H9 (cell line): ENCODE measurements at regions not wholly inside any gene's neighbourhood (a gene's known extent, or its start where the extent isn't known, plus 50 kb on each side); places are given as distances from the start of the nearest gene placed in this dataset.

Source experiments
- DNase-seq: peaks from one replicate; pipeline ENCODE4 v3.0.0-alpha.2; 2017
- H2AFZ ChIP-seq: one replicate; pipeline ENCODE4 v1.6.1; 2013; ENCODE audit warnings: mild to moderate bottlenecking, low read length, control low read depth, moderate library complexity
- H2AK5ac ChIP-seq: 2 replicates; pipeline ENCODE4 v1.6.1; 2013; ENCODE audit warnings: low read length, control low read depth, mixed read lengths; ENCODE audit not compliant: insufficient read length
- H2BK120ac ChIP-seq: one replicate; pipeline ENCODE4 v1.6.1; 2013; ENCODE audit warnings: low read depth, mild to moderate bottlenecking, low read length, control low read depth, inconsistent platforms; ENCODE audit not compliant: poor library complexity, severe bottlenecking
- H2BK12ac ChIP-seq: 2 replicates; pipeline ENCODE4 v1.6.1; 2013; ENCODE audit warnings: low read length, control low read depth, mixed read lengths, low read depth; ENCODE audit not compliant: insufficient read length
- H2BK15ac ChIP-seq: 2 replicates; pipeline ENCODE4 v1.6.1; 2013; ENCODE audit warnings: low read depth, low read length, control low read depth
- H2BK20ac ChIP-seq: one replicate; pipeline ENCODE4 v1.6.1; 2013; ENCODE audit warnings: low read depth, mild to moderate bottlenecking, low read length, control low read depth, inconsistent platforms; ENCODE audit not compliant: poor library complexity, severe bottlenecking
- H2BK5ac ChIP-seq: 2 replicates; pipeline ENCODE4 v1.6.1; 2013; ENCODE audit warnings: low read length, control low read depth, mixed read lengths; ENCODE audit not compliant: insufficient read length
- H3K14ac ChIP-seq: 2 replicates; pipeline ENCODE4 v1.6.1; 2013; ENCODE audit warnings: low read length, control low read depth; ENCODE audit not compliant: insufficient read depth
- H3K18ac ChIP-seq: 2 replicates; pipeline ENCODE4 v1.6.1; 2013; ENCODE audit warnings: low read depth, mild to moderate bottlenecking, mixed read lengths, low read length, control low read depth; ENCODE audit not compliant: insufficient read length
- H3K23ac ChIP-seq: 2 replicates; pipeline ENCODE4 v1.6.1; 2013; ENCODE audit warnings: low read length, control low read depth, mixed read lengths, low read depth; ENCODE audit not compliant: insufficient read length
- H3K23me2 ChIP-seq: 2 replicates; pipeline ENCODE4 v1.6.1; 2013; ENCODE audit warnings: low read depth, mild to moderate bottlenecking, mixed read lengths, low read length, control low read depth; ENCODE audit not compliant: insufficient read length, poor library complexity, severe bottlenecking
- H3K27ac ChIP-seq: 2 replicates; pipeline ENCODE4 v1.5.1; 2013; ENCODE audit warnings: low read length, control low read depth, mixed read lengths, low read depth; ENCODE audit not compliant: insufficient read length
- H3K27me3 ChIP-seq: 2 replicates; pipeline ENCODE4 v1.6.1; 2013; ENCODE audit warnings: low read length, control low read depth, inconsistent platforms; ENCODE audit not compliant: insufficient read depth
- H3K4ac ChIP-seq: 2 replicates; pipeline ENCODE4 v1.6.1; 2013; ENCODE audit warnings: low read depth, mild to moderate bottlenecking, control low read depth, inconsistent platforms, low read length, moderate library complexity
- H3K4me1 ChIP-seq: 2 replicates; pipeline ENCODE4 v1.6.1; 2013; ENCODE audit warnings: low read length, control low read depth, inconsistent platforms; ENCODE audit not compliant: insufficient read depth
- H3K4me2 ChIP-seq: 2 replicates; pipeline ENCODE4 v1.6.1; 2013; ENCODE audit warnings: low read length, control low read depth, mixed read lengths; ENCODE audit not compliant: insufficient read length, insufficient read depth
- H3K56ac ChIP-seq: 2 replicates; pipeline ENCODE4 v1.6.1; 2013; ENCODE audit warnings: low read depth, mild to moderate bottlenecking, mixed read lengths, low read length, control low read depth; ENCODE audit not compliant: insufficient read length
- H3K79me1 ChIP-seq: 2 replicates; pipeline ENCODE4 v1.6.1; 2013; ENCODE audit warnings: low read depth, mild to moderate bottlenecking, moderate library complexity, low read length, control low read depth, inconsistent platforms; ENCODE audit not compliant: insufficient read depth, poor library complexity, severe bottlenecking
- H3K79me2 ChIP-seq: 2 replicates; pipeline ENCODE4 v1.6.1; 2013; ENCODE audit warnings: low read length, control low read depth, inconsistent platforms; ENCODE audit not compliant: insufficient read depth
- H3K9ac ChIP-seq: 2 replicates; pipeline ENCODE4 v1.6.1; 2013; ENCODE audit warnings: low read length, control low read depth, mixed read lengths; ENCODE audit not compliant: insufficient read length; ENCODE audit errors: extremely low read depth
- H3K9me3 ChIP-seq: one replicate; pipeline ENCODE4 v1.6.1; 2013; ENCODE audit warnings: low read depth, low read length, inconsistent platforms; ENCODE audit not compliant: control insufficient read depth
- H3T11ph ChIP-seq: one replicate; pipeline ENCODE4 v1.6.1; 2013; ENCODE audit warnings: mild to moderate bottlenecking, low read length, control low read depth, inconsistent platforms
- H4K20me1 ChIP-seq: one replicate; pipeline ENCODE4 v1.6.1; 2013; ENCODE audit not compliant: control insufficient read depth, insufficient read length, insufficient read depth
- H4K5ac ChIP-seq: 2 replicates; pipeline ENCODE4 v1.6.1; 2013; ENCODE audit warnings: low read depth, mild to moderate bottlenecking, mixed read lengths, low read length, control low read depth; ENCODE audit not compliant: insufficient read length
- H4K8ac ChIP-seq: replicated peaks from 2 replicates; pipeline ENCODE4 v1.6.1; 2013; ENCODE audit warnings: low read length, control low read depth, mixed read lengths, low read depth; ENCODE audit not compliant: insufficient read length
- H4K91ac ChIP-seq: 2 replicates; pipeline ENCODE4 v1.6.1; 2013; ENCODE audit warnings: low read depth, mild to moderate bottlenecking, moderate library complexity, mixed read lengths, low read length, control low read depth; ENCODE audit not compliant: insufficient read length
- H3K27ac Mint-ChIP-seq, 3 experiments: 2 replicates in 2 of 3; 3 replicates in 1 of 3; pipeline ENCODE4 v1.8.0; 2020 to 2021; ENCODE audit warnings: mixed read lengths in 3 of 3, mild to moderate bottlenecking in 1 of 3, moderate library complexity in 1 of 3
- H3K27me3 Mint-ChIP-seq: 2 replicates; pipeline ENCODE4 v1.8.0; 2021; ENCODE audit warnings: low read depth, mild to moderate bottlenecking, moderate library complexity, mixed read lengths
- H3K36me3 Mint-ChIP-seq, 3 experiments: 2 replicates in 2 of 3; 3 replicates in 1 of 3; pipeline ENCODE4 v1.8.0; 2020 to 2021; ENCODE audit warnings: low read depth in 3 of 3, mixed read lengths in 3 of 3; ENCODE audit not compliant: insufficient read depth in 1 of 3
- H3K4me1 Mint-ChIP-seq, 2 experiments: 2 replicates each; pipeline ENCODE4 v1.8.0; 2020; ENCODE audit warnings: mixed read lengths in 2 of 2
- H3K4me3 Mint-ChIP-seq, 2 experiments: 2 replicates in 1 of 2; 3 replicates in 1 of 2; pipeline ENCODE4 v1.8.0; 2020 to 2021; ENCODE audit warnings: mild to moderate bottlenecking in 2 of 2, mixed read lengths in 2 of 2, moderate library complexity in 1 of 2
- H3K9me3 Mint-ChIP-seq, 2 experiments: 2 replicates in 1 of 2; 3 replicates in 1 of 2; pipeline ENCODE4 v1.8.0; 2020; ENCODE audit warnings: mild to moderate bottlenecking in 2 of 2, mixed read lengths in 2 of 2, moderate library complexity in 1 of 2
- CTCF ChIP-seq: fragments of 200-600 bp; sonication (generic); conservative IDR thresholded peaks from 3 replicates; pipeline ENCODE4 v1.8.0; 2021; ENCODE audit warnings: antibody characterized with exemption, mild to moderate bottlenecking
- WGBS: extraction: QIAGEN DNeasy Blood & Tissue Kit; methylation state at CpG from one replicate; pipeline ENCODE4 v1.1.7; 2013; ENCODE audit warnings: missing lambda C conversion rate, low lambda C conversion rate, mixed read lengths; ENCODE audit not compliant: insufficient read length; ENCODE audit errors: extremely low coverage; 5-methylcytosine and 5-hydroxymethylcytosine counted together

- H2BK20ac ChIP-seq, result no peak overlapping the region
- H3K23ac ChIP-seq, result no peak overlapping the region
- no peak overlapping the region for H4K5ac ChIP-seq
- H3K27me3 ChIP-seq, result no peaks in the 10 kb centered on the region
- Mint-ChIP-seq H3K27me3 (no peaks in the 10 kb centered on the region), H3K4me3 (no peak overlapping the region), H3K9me3 (no peaks in the 10 kb centered on the region), H3K4me1 (peaks cover 3 to 10% of the 10 kb centered on the region in 2 experiments; a peak in 1 of 4 replicates), H3K36me3 (peaks cover 0 to 1% (median 0%) of the 10 kb centered on the region in 3 experiments; a peak in 1 of 7 replicates), H3K27ac (no peak overlapping the region)
- H4K8ac ChIP-seq, result no peak overlapping the region
- H3K4ac ChIP-seq, result no peak overlapping the region
- no peak overlapping the region for H2AK5ac ChIP-seq
- WGBS, result no CpG with 5 or more reads among the region's 2 CpGs
- no peak overlapping the region for H2BK5ac ChIP-seq
- H3K79me1 ChIP-seq, result no peaks in the 10 kb centered on the region
- no peaks in the 10 kb centered on the region for H4K20me1 ChIP-seq
- H3K23me2 ChIP-seq, result no peaks in the 10 kb centered on the region
- H3K56ac ChIP-seq, result no peak overlapping the region
- no peak overlapping the region for H3K9ac ChIP-seq
- DNase-seq, result no peak
- no peak overlapping the region for H2BK120ac ChIP-seq
- H3K18ac ChIP-seq, result no peak overlapping the region
- no peak overlapping the region for H3K27ac ChIP-seq
- no peak overlapping the region for H3T11ph ChIP-seq
- H3K14ac ChIP-seq, result no peak overlapping the region
- no peak overlapping the region for H2BK12ac ChIP-seq
- no peaks in the 10 kb centered on the region for H3K9me3 ChIP-seq
- TF ChIP-seq CTCF, result no peak
- H2AFZ ChIP-seq, result no peak overlapping the region
- no peak overlapping the region for H4K91ac ChIP-seq
- no peak overlapping the region for H2BK15ac ChIP-seq
- no peak overlapping the region for H3K4me2 ChIP-seq
- H3K4me1 ChIP-seq, result peaks cover 7% of the 10 kb centered on the region; the same call in 1 of the 2 replicates
- no peaks in the 10 kb centered on the region for H3K79me2 ChIP-seq
Observed at GRCh38 chr14:65954942-65955341, 531.2 kb upstream of the CCDC196 start.
